ENCODE measurements at regions not wholly inside any gene's neighbourhood (a gene's known extent, or its start where the extent isn't known, plus 50 kb on each side); places are given as distances from the start of the nearest gene placed in this dataset.

DNA sequence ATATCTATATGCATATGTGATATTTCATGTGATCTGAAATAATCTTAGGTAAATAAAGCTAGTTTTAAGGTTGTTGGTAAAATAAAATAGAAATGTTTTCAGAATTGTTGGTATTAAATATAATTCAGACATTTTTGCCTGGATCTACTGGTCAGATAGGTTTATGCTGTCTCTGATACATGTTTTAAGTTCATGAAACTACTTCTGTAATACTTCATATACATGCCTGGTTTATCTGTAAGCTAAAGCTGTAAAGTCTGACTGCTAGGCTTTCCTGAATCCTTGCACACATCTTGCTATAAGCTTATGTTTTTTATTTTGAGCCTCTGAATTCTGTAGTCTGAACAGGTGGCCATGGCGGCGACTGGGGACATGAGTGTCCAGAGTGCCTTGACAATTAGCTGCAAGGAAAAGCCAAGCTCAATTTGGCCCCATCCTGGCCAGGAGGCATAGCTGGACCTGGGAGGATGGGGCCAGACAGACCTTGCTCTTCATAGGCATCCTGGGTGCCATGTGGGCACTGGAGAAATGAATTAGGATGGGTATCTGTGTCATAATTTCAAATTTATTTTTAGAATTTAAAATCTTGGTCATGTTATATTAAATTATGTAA lies 241.0 kb upstream of the UBASH3B start:
- Histone ChIP-seq H3K9me3 (peaks cover 0 to 35% (median 9%) of the 10 kb centered on the region in 4 donors), H3K27me3 (no peaks in the 10 kb centered on the region), H3K27ac (no peak overlapping the region), H3K36me3 (no peaks in the 10 kb centered on the region), H3K4me1 (no peaks in the 10 kb centered on the region), H3K4me3 (no peak overlapping the region)
- 98% methylated on average over 2 of the region's 2 CpGs for WGBS, 2 donors
- DNase-seq (ENCODE audit: low spot score in 2 of 2) = no peak
- no peak for TF ChIP-seq POLR2A (IDR thresholded peaks at IDR 0.05)
- TF ChIP-seq, protein P1, sequence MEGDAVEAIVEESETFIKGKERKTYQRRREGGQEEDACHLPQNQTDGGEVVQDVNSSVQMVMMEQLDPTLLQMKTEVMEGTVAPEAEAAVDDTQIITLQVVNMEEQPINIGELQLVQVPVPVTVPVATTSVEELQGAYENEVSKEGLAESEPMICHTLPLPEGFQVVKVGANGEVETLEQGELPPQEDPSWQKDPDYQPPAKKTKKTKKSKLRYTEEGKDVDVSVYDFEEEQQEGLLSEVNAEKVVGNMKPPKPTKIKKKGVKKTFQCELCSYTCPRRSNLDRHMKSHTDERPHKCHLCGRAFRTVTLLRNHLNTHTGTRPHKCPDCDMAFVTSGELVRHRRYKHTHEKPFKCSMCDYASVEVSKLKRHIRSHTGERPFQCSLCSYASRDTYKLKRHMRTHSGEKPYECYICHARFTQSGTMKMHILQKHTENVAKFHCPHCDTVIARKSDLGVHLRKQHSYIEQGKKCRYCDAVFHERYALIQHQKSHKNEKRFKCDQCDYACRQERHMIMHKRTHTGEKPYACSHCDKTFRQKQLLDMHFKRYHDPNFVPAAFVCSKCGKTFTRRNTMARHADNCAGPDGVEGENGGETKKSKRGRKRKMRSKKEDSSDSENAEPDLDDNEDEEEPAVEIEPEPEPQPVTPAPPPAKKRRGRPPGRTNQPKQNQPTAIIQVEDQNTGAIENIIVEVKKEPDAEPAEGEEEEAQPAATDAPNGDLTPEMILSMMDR (IDR thresholded peaks at IDR 0.05) = no peak

DNA sequence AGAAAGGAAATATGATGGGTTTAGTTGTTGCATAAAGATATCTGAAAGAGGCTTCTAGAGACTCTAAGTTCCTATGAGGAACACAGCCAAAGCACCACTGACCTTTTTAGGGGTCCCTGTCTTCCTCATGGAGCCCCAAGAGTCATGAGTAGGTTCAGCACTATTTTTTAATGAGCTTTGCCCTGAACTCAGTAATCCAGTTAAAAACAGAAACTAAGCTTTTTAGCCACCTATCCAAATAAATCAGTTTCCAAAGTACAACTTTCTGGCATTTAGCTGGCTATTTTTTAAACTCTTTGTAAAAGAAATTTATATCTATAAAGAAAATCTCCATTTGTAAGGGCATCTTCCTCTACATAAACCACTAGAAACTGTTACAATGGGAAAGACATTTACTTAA lies 241.8 kb upstream of the UBASH3B start:
- Histone ChIP-seq H3K4me3 (no peak overlapping the region), H3K9me3 (peaks cover 0 to 35% (median 9%) of the 10 kb centered on the region in 4 donors), H3K27ac (no peak overlapping the region), H3K4me1 (no peaks in the 10 kb centered on the region), H3K27me3 (no peaks in the 10 kb centered on the region), H3K36me3 (no peaks in the 10 kb centered on the region)
- no peak for DNase-seq (ENCODE audit: low spot score in 2 of 2)
- no peak for TF ChIP-seq POLR2A (IDR thresholded peaks at IDR 0.05)
- TF ChIP-seq, protein P1 (IDR thresholded peaks at IDR 0.05) = no peak
- TF ChIP-seq EP300 (IDR thresholded peaks at IDR 0.05) = no peak

DNA sequence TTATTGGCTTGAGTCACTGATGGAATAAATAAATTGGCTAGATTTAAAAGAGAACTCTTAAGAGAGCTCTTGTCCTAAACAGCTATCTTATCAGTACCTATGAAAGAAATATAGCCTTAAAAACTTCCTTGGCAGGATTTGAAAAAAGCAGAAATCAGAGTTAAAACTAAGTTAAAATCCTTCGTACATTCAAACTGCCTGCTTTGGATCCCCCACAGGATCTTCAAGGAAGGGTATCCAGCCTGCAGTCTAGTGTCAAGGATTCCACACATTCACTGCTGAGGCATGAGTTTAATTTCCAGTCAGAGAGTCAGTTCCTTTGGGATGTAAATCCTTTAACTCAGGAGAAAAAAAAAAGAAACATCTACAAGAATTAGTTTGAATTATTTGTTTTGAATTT lies 242.9 kb upstream of the UBASH3B start:
- no peaks in the 10 kb centered on the region for H3K27me3 ChIP-seq
- WGBS, 2 donors = 53 to 76% methylated on average over 1 of the region's 1 CpG
- TF ChIP-seq EP300 (IDR thresholded peaks at IDR 0.05) = no peak
- TF ChIP-seq, protein P1 (IDR thresholded peaks at IDR 0.05) = no peak
- TF ChIP-seq POLR2A (IDR thresholded peaks at IDR 0.05) = no peak
- no peaks in the 10 kb centered on the region for H3K4me1 ChIP-seq
- no peak overlapping the region for H3K4me3 ChIP-seq
- H3K9me3 ChIP-seq = peaks cover 0 to 35% (median 9%) of the 10 kb centered on the region in 4 donors
- H3K27ac ChIP-seq = no peak overlapping the region
- DNase-seq (ENCODE audit: low spot score in 2 of 2) = no peak
- no peaks in the 10 kb centered on the region for H3K36me3 ChIP-seq

DNA sequence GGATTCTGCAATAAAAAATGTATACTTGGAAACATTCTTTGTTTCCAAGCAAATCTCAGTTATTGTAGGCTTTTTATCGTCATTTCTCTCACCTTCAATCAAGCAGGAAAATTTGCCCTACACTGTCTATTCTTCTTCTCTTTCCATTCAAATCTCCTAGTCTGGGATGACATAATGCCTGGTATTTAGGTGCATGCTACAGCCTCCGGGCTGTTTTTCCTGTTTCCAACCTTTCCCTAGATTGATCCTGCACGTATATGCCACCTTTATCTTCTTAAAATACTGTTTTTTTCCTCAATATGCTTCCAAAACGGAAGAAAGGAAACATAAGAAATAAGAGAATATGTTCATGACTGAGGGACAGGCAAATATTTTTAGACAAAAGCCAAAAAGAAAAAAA lies 249.1 kb upstream of the UBASH3B start:
- Histone ChIP-seq H3K9me3 (no peaks in the 10 kb centered on the region), H3K27me3 (no peaks in the 10 kb centered on the region), H3K4me1 (no peaks in the 10 kb centered on the region), H3K36me3 (no peaks in the 10 kb centered on the region), H3K4me3 (no peak overlapping the region), H3K27ac (no peak overlapping the region)
- no peak for DNase-seq (ENCODE audit: low spot score in 2 of 2)
- WGBS, 2 donors = 73 to 75% methylated on average over 4 of the region's 4 CpGs
- TF ChIP-seq EP300 (IDR thresholded peaks at IDR 0.05) (no peak), POLR2A (IDR thresholded peaks at IDR 0.05) (no peak)
- TF ChIP-seq, protein P1 (IDR thresholded peaks at IDR 0.05) = no peak

DNA sequence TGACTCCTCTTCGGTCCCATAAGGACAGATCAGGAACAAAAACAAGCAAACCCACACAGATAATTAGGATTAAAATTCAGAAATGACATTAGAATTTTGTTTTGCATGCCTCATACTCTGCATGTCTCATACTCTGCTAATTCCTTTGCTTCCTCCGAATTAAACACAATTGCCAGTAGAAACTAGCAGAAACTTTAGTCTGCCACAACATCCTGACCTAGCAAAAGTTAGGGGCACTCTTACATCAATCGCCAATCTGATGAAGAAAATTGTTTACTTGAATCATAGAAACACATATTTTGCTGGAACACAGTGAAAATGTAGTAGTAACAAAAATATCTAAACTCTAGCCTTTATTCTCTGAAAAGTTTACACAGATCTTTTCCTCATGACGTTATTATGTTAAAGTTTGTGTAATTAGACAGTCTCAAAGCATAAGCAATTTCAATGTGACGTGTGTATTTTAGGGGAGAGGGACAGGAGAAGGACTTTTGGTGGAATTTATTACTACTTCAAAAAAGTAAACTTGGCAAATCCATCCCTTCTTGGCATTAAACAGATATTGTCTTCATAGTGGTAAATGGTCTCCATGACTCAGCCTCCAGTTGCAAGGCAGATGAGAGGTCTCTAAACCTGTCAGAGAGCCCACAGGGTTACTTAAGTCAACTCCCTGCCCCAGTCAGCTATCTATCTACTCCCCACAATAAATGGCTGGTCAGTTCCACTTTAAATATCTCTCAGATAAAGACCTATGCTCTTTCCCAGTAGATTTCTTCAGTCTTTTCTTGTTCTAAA lies 249.8 kb upstream of the UBASH3B start:
- H3K27ac ChIP-seq = no peak overlapping the region
- no peaks in the 10 kb centered on the region for H3K9me3 ChIP-seq
- H3K36me3 ChIP-seq = no peaks in the 10 kb centered on the region
- WGBS, 2 donors = 61 to 65% methylated on average over 5 of the region's 5 CpGs
- H3K4me1 ChIP-seq = no peaks in the 10 kb centered on the region
- DNase-seq (ENCODE audit: low spot score in 2 of 2) = no peak
- H3K4me3 ChIP-seq = no peak overlapping the region
- no peaks in the 10 kb centered on the region for H3K27me3 ChIP-seq
- no peak for TF ChIP-seq EP300 (IDR thresholded peaks at IDR 0.05)
- TF ChIP-seq POLR2A (IDR thresholded peaks at IDR 0.05) = no peak
- TF ChIP-seq, protein P1 (IDR thresholded peaks at IDR 0.05) = no peak

Data from tibial nerve (tissue), 4 donors.